GM23338 (cell line): ENCODE measurements at regions not wholly inside any gene's neighbourhood (a gene's known extent, or its start where the extent isn't known, plus 50 kb on each side); places are given as distances from the start of the nearest gene placed in this dataset.

Experiments
- ATAC-seq: fragments of 200-7000 bp; cut with Tn5 transposase; 3 replicates; pipeline ENCODE4 v1.9.1; 2020
- DNase-seq: peaks from one replicate; pipeline ENCODE4 v3.0.0-alpha.2; 2015; ENCODE audit warnings: low spot score
- H2AFZ ChIP-seq: fragments of 200-600 bp; sonication (generic); 2 replicates; pipeline ENCODE4 v1.8.0; 2016; ENCODE audit warnings: antibody characterized with exemption, mild to moderate bottlenecking, moderate library complexity
- H3F3A ChIP-seq: fragments of 200-600 bp; sonication (generic); replicated peaks from 2 replicates; pipeline ENCODE4 v1.8.0; 2017; ENCODE audit warnings: antibody characterized with exemption, mixed run types, low read depth
- H3K27ac ChIP-seq: fragments of 200-600 bp; sonication (generic); 2 replicates; pipeline ENCODE4 v1.6.1; 2016; ENCODE audit warnings: low read depth
- H3K27me3 ChIP-seq: fragments of 200-600 bp; sonication (generic); 2 replicates; pipeline ENCODE4 v1.8.0; 2016; ENCODE audit warnings: mild to moderate bottlenecking, mixed run types, moderate library complexity; ENCODE audit not compliant: insufficient read depth
- H3K36me3 ChIP-seq: fragments of 200-600 bp; sonication (generic); 2 replicates; pipeline ENCODE4 v1.8.0; 2016; ENCODE audit warnings: mild to moderate bottlenecking; ENCODE audit not compliant: insufficient read depth
- H3K4me1 ChIP-seq: fragments of 200-600 bp; sonication (generic); 2 replicates; pipeline ENCODE4 v1.8.0; 2016; ENCODE audit warnings: mild to moderate bottlenecking, moderate library complexity; ENCODE audit not compliant: insufficient read depth
- H3K4me2 ChIP-seq: fragments of 200-600 bp; sonication (generic); 2 replicates; pipeline ENCODE4 v1.7.1; 2017; ENCODE audit warnings: mixed run types
- H3K4me3 ChIP-seq: fragments of 200-600 bp; sonication (generic); 2 replicates; pipeline ENCODE4 v1.6.1; 2016; ENCODE audit warnings: mixed run types
- H3K79me2 ChIP-seq: fragments of 200-600 bp; sonication (generic); replicated peaks from 2 replicates; pipeline ENCODE4 v1.8.0; 2017; ENCODE audit warnings: mild to moderate bottlenecking; ENCODE audit not compliant: insufficient read depth
- H3K9me2 ChIP-seq: fragments of 200-600 bp; sonication (generic); 2 replicates; pipeline ENCODE4 v1.8.0; 2017; ENCODE audit not compliant: insufficient read depth
- H4K20me1 ChIP-seq: fragments of 200-600 bp; sonication (generic); replicated peaks from 2 replicates; pipeline ENCODE4 v1.8.0; 2017; ENCODE audit warnings: mild to moderate bottlenecking; ENCODE audit not compliant: insufficient read depth
- H3K27ac Mint-ChIP-seq: 2 replicates; pipeline ENCODE4 v1.8.0; 2020; ENCODE audit warnings: inconsistent platforms, mild to moderate bottlenecking, moderate library complexity, mixed read lengths
- H3K27me3 Mint-ChIP-seq: 3 replicates; pipeline ENCODE4 v1.8.0; 2022; ENCODE audit warnings: low read depth, mild to moderate bottlenecking, moderate library complexity, mixed read lengths, inconsistent platforms; ENCODE audit not compliant: insufficient read depth, poor library complexity
- H3K36me3 Mint-ChIP-seq: 3 replicates; pipeline ENCODE4 v1.8.0; 2021; ENCODE audit warnings: low read depth, mild to moderate bottlenecking, inconsistent platforms, moderate library complexity, mixed read lengths
- H3K4me1 Mint-ChIP-seq: 3 replicates; pipeline ENCODE4 v1.8.0; 2020; ENCODE audit warnings: mild to moderate bottlenecking, inconsistent platforms, mixed read lengths
- H3K4me3 Mint-ChIP-seq: 3 replicates; pipeline ENCODE4 v1.8.0; 2021; ENCODE audit warnings: moderate library complexity, mild to moderate bottlenecking, inconsistent platforms, mixed read lengths
- H3K9me3 Mint-ChIP-seq: 3 replicates; pipeline ENCODE4 v1.8.0; 2020; ENCODE audit warnings: moderate library complexity, mild to moderate bottlenecking, inconsistent platforms, mixed read lengths
- CREB1 ChIP-seq: fragments of 250-450 bp; sonication (Bioruptor Pico); IDR thresholded peaks from 2 replicates; pipeline ENCODE4 v1.5.0; 2020; ENCODE audit warnings: low read depth, mild to moderate bottlenecking, moderate library complexity
- ETS1 ChIP-seq: IDR thresholded peaks from 2 replicates; pipeline ENCODE4 v1.6.1; 2016; ENCODE audit warnings: antibody characterized with exemption
- POLR2AphosphoS5 ChIP-seq: IDR thresholded peaks from 2 replicates; pipeline ENCODE4 v1.6.1; 2016; ENCODE audit warnings: antibody characterized with exemption, low read depth
- STAT1 ChIP-seq: IDR thresholded peaks from one replicate; pipeline ENCODE4 v1.6.1; 2016; ENCODE audit warnings: antibody characterized with exemption; ENCODE audit not compliant: unreplicated experiment
- ZNF114 ChIP-seq: fragments of 250-450 bp; sonication (Bioruptor Pico); IDR thresholded peaks from 2 replicates; pipeline ENCODE4 v1.5.0; 2020; ENCODE audit warnings: mild to moderate bottlenecking, moderate library complexity
- ZNF462 ChIP-seq: fragments of 250-450 bp; sonication (Bioruptor Pico); IDR thresholded peaks from 2 replicates; pipeline ENCODE4 v1.5.0; 2020; ENCODE audit warnings: mild to moderate bottlenecking, moderate library complexity

GRCh38 chr2:128410035-128410757, 91.5 kb upstream of the HS6ST1 start (continued):
- TF ChIP-seq ZNF462 (CRISPR knock-in tag) (no peak), STAT1 (no peak), POLR2AphosphoS5 (no peak), ETS1 (no peak), ZNF114 (no peak)

- Histone ChIP-seq H3K4me1 (peaks cover 21% of the 10 kb centered on the region), H3K4me2 (no peak overlapping the region), H3K27ac (no peak overlapping the region), H3K36me3 (no peaks in the 10 kb centered on the region), H4K20me1 (no peaks in the 10 kb centered on the region), H3K79me2 (no peaks in the 10 kb centered on the region), H3F3A (no peaks in the 10 kb centered on the region), H3K27me3 (no peaks in the 10 kb centered on the region), H3K4me3 (no peak overlapping the region), H3K9me2 (no peaks in the 10 kb centered on the region; the same call in 1 of the 2 replicates), H2AFZ (no peak overlapping the region)
- Mint-ChIP-seq H3K4me3 (no peak overlapping the region), H3K27me3 (peaks cover 22% of the 10 kb centered on the region), H3K9me3 (0 out of 3 replicates have a peak, but pooled peaks cover 2% of the 10 kb centered on the region), H3K4me1 (peaks cover 37% of the 10 kb centered on the region), H3K36me3 (no peaks in the 10 kb centered on the region), H3K27ac (no peak overlapping the region)
- DNase-seq (no peak), ATAC-seq (no peak)
- TF ChIP-seq ZNF114 (no peak), CREB1 (no peak)
Measured at GRCh38 chr2:128410758-128411215, 92.1 kb upstream of the HS6ST1 start.
